HEK293 (cell line): ENCODE measurements at regions not wholly inside any gene's neighbourhood (a gene's known extent, or its start where the extent isn't known, plus 50 kb on each side); places are given as distances from the start of the nearest gene placed in this dataset.

Source experiments
- CTCF ChIA-PET: fragments of 350-600 bp; formaldehyde crosslinking; extraction: SDS; loops from one replicate; lab custom pipeline; 2021; ENCODE audit warnings: antibody characterized with exemption; lab: Yijun Ruan, JAX
- POLR2A ChIA-PET: fragments of 300-600 bp; formaldehyde crosslinking; extraction: SDS; loops from one replicate; lab custom pipeline; 2020; ENCODE audit warnings: antibody characterized with exemption, inconsistent platforms; lab: Yijun Ruan, JAX
- H3K27ac ChIP-seq: fragments of 200-500 bp; sonication (Bioruptor generic); 2 replicates; pipeline ENCODE4 v1.5.1; 2014; ENCODE audit warnings: low read depth, low read length, control low read depth, inconsistent platforms; ENCODE audit errors: extremely low read depth
- H3K36me3 ChIP-seq, 2 experiments: fragments of 200-500 bp in 1 of 2; sonication (Bioruptor generic) in 1 of 2; 1 replicate in 1 of 2; 2 replicates in 1 of 2; pipeline ENCODE4 v1.5.1; 2014 to 2017; ENCODE audit warnings: inconsistent platforms in 2 of 2, low read length in 2 of 2; ENCODE audit not compliant: control insufficient read depth in 2 of 2, insufficient read depth in 1 of 2
- H3K4me1 ChIP-seq: fragments of 200-500 bp; sonication (Bioruptor generic); 2 replicates; pipeline ENCODE4 v1.5.1; 2014; ENCODE audit warnings: mild to moderate bottlenecking, low read length, inconsistent platforms; ENCODE audit not compliant: control insufficient read depth, insufficient read depth
- H3K4me3 ChIP-seq: 2 replicates; pipeline ENCODE4 v1.5.1; 2011; ENCODE audit warnings: low read depth, mild to moderate bottlenecking, control low read depth, low read length, moderate library complexity
- H3K9me3 ChIP-seq: fragments of 200-500 bp; sonication (Bioruptor generic); 2 replicates; pipeline ENCODE4 v1.5.1; 2014; ENCODE audit warnings: low read depth, low read length, inconsistent platforms; ENCODE audit not compliant: control insufficient read depth, insufficient read depth
- BCL11A ChIP-seq: fragments of 450-650 bp; formaldehyde crosslinking; IDR thresholded peaks from 2 replicates; pipeline ENCODE4 v1.5.1; 2016; ENCODE audit warnings: low read depth, missing biosample characterization, missing genetic modification characterization
- HOXD13 ChIP-seq: sonication (generic); formaldehyde crosslinking; IDR thresholded peaks from 2 replicates; pipeline ENCODE4 v1.8.0; 2022; ENCODE audit warnings: missing genetic modification reagents, borderline replicate concordance
- IKZF3 ChIP-seq: fragments of 450-650 bp; IDR thresholded peaks from 2 replicates; pipeline ENCODE4 v1.5.0; 2018; ENCODE audit warnings: missing biosample characterization, mild to moderate bottlenecking, missing genetic modification characterization, moderate library complexity
- KLF7 ChIP-seq: fragments of 450-650 bp; formaldehyde crosslinking; IDR thresholded peaks from 2 replicates; pipeline ENCODE4 v1.5.1; 2016; ENCODE audit warnings: missing biosample characterization, missing genetic modification characterization, borderline replicate concordance
- OSR2 ChIP-seq: fragments of 450-650 bp; formaldehyde crosslinking; IDR thresholded peaks from 2 replicates; pipeline ENCODE4 v1.5.1; 2016; ENCODE audit warnings: missing biosample characterization, missing genetic modification characterization
- PRDM1 ChIP-seq: fragments of 450-650 bp; formaldehyde crosslinking; IDR thresholded peaks from 2 replicates; pipeline ENCODE4; 2016; ENCODE audit warnings: missing biosample characterization, missing genetic modification characterization
- WT1 ChIP-seq: fragments of 450-650 bp; formaldehyde crosslinking; IDR thresholded peaks from 2 replicates; pipeline ENCODE4 v1.5.1; 2016; ENCODE audit warnings: missing biosample characterization, missing genetic modification characterization
- ZBTB48 ChIP-seq: fragments of 450-650 bp; formaldehyde crosslinking; IDR thresholded peaks from 2 replicates; pipeline ENCODE4 v1.5.1; 2016; ENCODE audit warnings: missing biosample characterization, missing genetic modification characterization
- ZFP37 ChIP-seq: fragments of 450-650 bp; formaldehyde crosslinking; IDR thresholded peaks from 2 replicates; pipeline ENCODE4 v1.5.1; 2016; ENCODE audit warnings: missing biosample characterization, missing genetic modification characterization
- ZNF155 ChIP-seq: fragments of 450-650 bp; formaldehyde crosslinking; IDR thresholded peaks from 2 replicates; pipeline ENCODE4 v1.5.1; 2016; ENCODE audit warnings: missing biosample characterization, missing genetic modification characterization
- ZNF19 ChIP-seq: fragments of 450-650 bp; formaldehyde crosslinking; IDR thresholded peaks from 2 replicates; pipeline ENCODE4; 2016; ENCODE audit warnings: missing biosample characterization, missing genetic modification characterization, low read depth
- ZNF221 ChIP-seq: fragments of 450-650 bp; formaldehyde crosslinking; IDR thresholded peaks from 2 replicates; pipeline ENCODE4 v1.5.1; 2017; ENCODE audit warnings: missing biosample characterization, missing genetic modification characterization, borderline replicate concordance
- ZNF335 ChIP-seq: fragments of 450-650 bp; formaldehyde crosslinking; conservative IDR thresholded peaks from 2 replicates; pipeline ENCODE4 v1.5.1; 2016; ENCODE audit warnings: missing biosample characterization, missing genetic modification characterization
- ZNF37A ChIP-seq: fragments of 450-650 bp; IDR thresholded peaks from 2 replicates; pipeline ENCODE4 v1.5.1; 2018; ENCODE audit warnings: missing biosample characterization, missing genetic modification characterization
- ZNF585B ChIP-seq: fragments of 450-650 bp; formaldehyde crosslinking; IDR thresholded peaks from 2 replicates; pipeline ENCODE4 v1.5.1; 2016; ENCODE audit warnings: missing biosample characterization, missing genetic modification characterization
- ZNF692 ChIP-seq: fragments of 450-650 bp; formaldehyde crosslinking; IDR thresholded peaks from 2 replicates; pipeline ENCODE4 v1.5.1; 2016; ENCODE audit warnings: missing biosample characterization, missing genetic modification characterization
- ZNF768 ChIP-seq: fragments of 450-650 bp; formaldehyde crosslinking; IDR thresholded peaks from 2 replicates; pipeline ENCODE4 v1.5.1; 2018; ENCODE audit warnings: missing biosample characterization, mild to moderate bottlenecking, missing genetic modification characterization
- ZNF776 ChIP-seq: fragments of 450-650 bp; formaldehyde crosslinking; IDR thresholded peaks from 2 replicates; pipeline ENCODE4 v1.5.0; 2017; ENCODE audit warnings: missing biosample characterization, missing genetic modification characterization, borderline replicate concordance
- ZSCAN16 ChIP-seq: fragments of 450-650 bp; formaldehyde crosslinking; IDR thresholded peaks from 2 replicates; pipeline ENCODE4 v1.5.1; 2016; ENCODE audit warnings: missing biosample characterization, missing genetic modification characterization
- TF ChIP-seq, protein P1 (sequence below): fragments of 450-650 bp; formaldehyde crosslinking; IDR thresholded peaks from 2 replicates; pipeline ENCODE4 v1.5.1; 2016; ENCODE audit warnings: missing biosample characterization, missing genetic modification characterization
- TF ChIP-seq, protein P2 (sequence below): fragments of 450-650 bp; formaldehyde crosslinking; IDR thresholded peaks from 2 replicates; pipeline ENCODE4 v1.5.1; 2016; ENCODE audit warnings: missing biosample characterization, missing genetic modification characterization

DNA sequence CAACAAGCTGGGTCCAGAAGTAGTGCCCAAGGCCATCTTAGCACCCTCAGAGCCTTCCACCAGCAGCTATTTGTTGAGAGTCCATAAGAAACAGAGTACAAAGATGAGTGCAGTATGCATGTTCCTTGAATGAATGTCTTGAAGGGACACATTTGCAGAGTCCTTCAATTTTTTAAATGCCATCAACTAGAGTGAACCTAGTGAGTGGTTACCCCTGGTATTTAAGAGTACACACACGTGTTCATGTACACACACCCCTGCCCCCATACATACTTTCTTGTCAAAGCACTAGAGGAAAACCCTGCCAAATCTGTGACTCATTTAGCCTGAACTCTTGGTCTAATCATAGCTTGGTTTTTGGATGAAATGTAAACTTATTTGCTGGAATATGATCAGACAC, 84.5 kb upstream of the GALNT15 start:
- TF ChIP-seq OSR2 (tag by site-specific recombination), result no peak
- TF ChIP-seq, protein P1, sequence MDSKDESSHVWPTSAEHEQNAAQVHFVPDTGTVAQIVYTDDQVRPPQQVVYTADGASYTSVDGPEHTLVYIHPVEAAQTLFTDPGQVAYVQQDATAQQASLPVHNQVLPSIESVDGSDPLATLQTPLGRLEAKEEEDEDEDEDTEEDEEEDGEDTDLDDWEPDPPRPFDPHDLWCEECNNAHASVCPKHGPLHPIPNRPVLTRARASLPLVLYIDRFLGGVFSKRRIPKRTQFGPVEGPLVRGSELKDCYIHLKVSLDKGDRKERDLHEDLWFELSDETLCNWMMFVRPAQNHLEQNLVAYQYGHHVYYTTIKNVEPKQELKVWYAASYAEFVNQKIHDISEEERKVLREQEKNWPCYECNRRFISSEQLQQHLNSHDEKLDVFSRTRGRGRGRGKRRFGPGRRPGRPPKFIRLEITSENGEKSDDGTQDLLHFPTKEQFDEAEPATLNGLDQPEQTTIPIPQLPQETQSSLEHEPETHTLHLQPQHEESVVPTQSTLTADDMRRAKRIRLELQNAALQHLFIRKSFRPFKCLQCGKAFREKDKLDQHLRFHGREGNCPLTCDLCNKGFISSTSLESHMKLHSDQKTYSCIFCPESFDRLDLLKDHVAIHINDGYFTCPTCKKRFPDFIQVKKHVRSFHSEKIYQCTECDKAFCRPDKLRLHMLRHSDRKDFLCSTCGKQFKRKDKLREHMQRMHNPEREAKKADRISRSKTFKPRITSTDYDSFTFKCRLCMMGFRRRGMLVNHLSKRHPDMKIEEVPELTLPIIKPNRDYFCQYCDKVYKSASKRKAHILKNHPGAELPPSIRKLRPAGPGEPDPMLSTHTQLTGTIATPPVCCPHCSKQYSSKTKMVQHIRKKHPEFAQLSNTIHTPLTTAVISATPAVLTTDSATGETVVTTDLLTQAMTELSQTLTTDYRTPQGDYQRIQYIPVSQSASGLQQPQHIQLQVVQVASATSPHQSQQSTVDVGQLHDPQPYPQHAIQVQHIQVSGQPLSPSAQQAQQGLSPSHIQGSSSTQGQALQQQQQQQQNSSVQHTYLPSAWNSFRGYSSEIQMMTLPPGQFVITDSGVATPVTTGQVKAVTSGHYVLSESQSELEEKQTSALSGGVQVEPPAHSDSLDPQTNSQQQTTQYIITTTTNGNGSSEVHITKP (tag by site-specific recombination), result 0 out of 2 replicates have a peak, but pooled peaks have one; percentile 20
- Histone ChIP-seq H3K9me3 (no peaks in the 10 kb centered on the region), H3K4me3 (no peak overlapping the region), H3K4me1 (no peaks in the 10 kb centered on the region), H3K36me3 (no peaks in the 10 kb centered on the region), H3K27ac (no peak overlapping the region)
- CTCF ChIA-PET, result interaction anchor here (1.5 kb wide), 1 partner anchor 41 kb away, joined by 6 read pairs; no protein-coding TSS in a partner anchor
- POLR2A ChIA-PET, result interaction anchor here (0.6 kb wide), 1 partner anchor 137 kb away, joined by 4 read pairs; no protein-coding TSS in a partner anchor

- Histone ChIP-seq H3K4me1 (no peaks in the 10 kb centered on the region), H3K4me3 (no peak overlapping the region), H3K36me3 (no peaks in the 10 kb centered on the region), H3K27ac (no peak overlapping the region), H3K9me3 (no peaks in the 10 kb centered on the region)
- CTCF ChIA-PET, result no interaction called here
- TF ChIP-seq PRDM1 (tag by site-specific recombination) (no peak), HOXD13 (CRISPR knock-in tag) (no peak), ZNF37A (tag by site-specific recombination) (no peak), ZNF155 (tag by site-specific recombination) (no peak), ZFP37 (tag by site-specific recombination) (no peak), WT1 (no peak), ZNF776 (tag by site-specific recombination) (no peak), ZNF768 (no peak), BCL11A (tag by site-specific recombination) (no peak)
- TF ChIP-seq, protein P2, sequence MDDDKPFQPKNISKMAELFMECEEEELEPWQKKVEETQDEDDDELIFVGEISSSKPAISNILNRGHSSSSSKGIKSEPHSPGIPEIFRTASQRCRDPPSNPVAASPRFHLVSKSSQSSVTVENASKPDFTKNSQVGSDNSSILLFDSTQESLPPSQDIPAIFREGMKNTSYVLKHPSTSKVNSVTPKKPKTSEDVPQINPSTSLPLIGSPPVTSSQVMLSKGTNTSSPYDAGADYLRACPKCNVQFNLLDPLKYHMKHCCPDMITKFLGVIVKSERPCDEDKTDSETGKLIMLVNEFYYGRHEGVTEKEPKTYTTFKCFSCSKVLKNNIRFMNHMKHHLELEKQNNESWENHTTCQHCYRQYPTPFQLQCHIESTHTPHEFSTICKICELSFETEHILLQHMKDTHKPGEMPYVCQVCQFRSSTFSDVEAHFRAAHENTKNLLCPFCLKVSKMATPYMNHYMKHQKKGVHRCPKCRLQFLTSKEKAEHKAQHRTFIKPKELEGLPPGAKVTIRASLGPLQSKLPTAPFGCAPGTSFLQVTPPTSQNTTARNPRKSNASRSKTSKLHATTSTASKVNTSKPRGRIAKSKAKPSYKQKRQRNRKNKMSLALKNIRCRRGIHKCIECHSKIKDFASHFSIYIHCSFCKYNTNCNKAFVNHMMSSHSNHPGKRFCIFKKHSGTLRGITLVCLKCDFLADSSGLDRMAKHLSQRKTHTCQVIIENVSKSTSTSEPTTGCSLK, result no peak
- POLR2A ChIA-PET, result no interaction called here
Observed at GRCh38 chr3:16090706-16091105, 83.8 kb upstream of the GALNT15 start.

- ChIA-PET POLR2A (no interaction called here), CTCF (no interaction called here)
- H3K4me1 ChIP-seq, result no peaks in the 10 kb centered on the region
- H3K27ac ChIP-seq, result no peak overlapping the region
- no peaks in the 10 kb centered on the region for H3K9me3 ChIP-seq
- no peaks in the 10 kb centered on the region for H3K36me3 ChIP-seq
- no peak for TF ChIP-seq ZBTB48 (tag by site-specific recombination)
- TF ChIP-seq IKZF3 (tag by site-specific recombination), result no peak
- no peak for TF ChIP-seq ZNF221 (tag by site-specific recombination)
- TF ChIP-seq ZSCAN16, result no peak
- TF ChIP-seq ZNF692, result no peak
- no peak for TF ChIP-seq KLF7 (tag by site-specific recombination)
- no peak for TF ChIP-seq ZNF585B (tag by site-specific recombination)
- no peak for TF ChIP-seq ZNF19 (tag by site-specific recombination)
- TF ChIP-seq ZNF335 (tag by site-specific recombination), result no peak
- no peak overlapping the region for H3K4me3 ChIP-seq
Observed at GRCh38 chr3:16092923-16093322, 81.6 kb upstream of the GALNT15 start.
